ENCODE measurements at regions not wholly inside any gene's neighbourhood (a gene's known extent, or its start where the extent isn't known, plus 50 kb on each side); places are given as distances from the start of the nearest gene placed in this dataset.

- TF ChIP-seq BCLAF1 (IDR thresholded peaks at IDR 0.05) (no peak), FOSL1 (CRISPR knock-in tag; IDR thresholded peaks at IDR 0.05; ENCODE audit: borderline replicate concordance) (no peak)
These were observed 361.9 kb downstream of the MTRR start (continued) for GRCh38 chr5:8230868-8231267.

GRCh38 chr5:8233479-8233878 lies 364.5 kb downstream of the MTRR start:
- no TSS peak for BruUV-seq (replicated peaks)
- in situ Hi-C loops (cut with HindIII; ENCODE audit: extremely low pct_ligation_motif_present, low pct_unique_long_range_greater_than_20kb) (no loop called here), intact Hi-C loops (cut with micrococcal nuclease; ENCODE audit: unreplicated experiment) (no loop called here)
- Histone ChIP-seq H3K9ac (ENCODE audit: insufficient read depth, low read depth, low read length) (no peak overlapping the region), H3K27me3 (ENCODE audit: control insufficient read depth in 1 of 2, insufficient read depth in 2 of 2, low read length in 2 of 2) (no peaks in the 10 kb centered on the region), H3K27ac (ENCODE audit: extremely low read length, insufficient read depth, low read length) (no peak overlapping the region), H3K4me3 (replicated peaks in 1 of 3; ENCODE audit: insufficient read depth in 1 of 3, low read depth in 2 of 3, low read length in 3 of 3) (no peak overlapping the region), H3K36me3 (replicated peaks in 1 of 2; ENCODE audit: control insufficient read depth in 1 of 2, insufficient read depth in 2 of 2, low read length in 2 of 2) (no peaks in the 10 kb centered on the region), H3K4me2 (ENCODE audit: low read depth, low read length) (no peak overlapping the region), H3K79me2 (ENCODE audit: insufficient read depth, low read length) (no peaks in the 10 kb centered on the region), H4K20me1 (ENCODE audit: insufficient read depth, low read length) (no peaks in the 10 kb centered on the region), H3K9me3 (ENCODE audit: low read length) (no peaks in the 10 kb centered on the region; the same call in 1 of the 2 replicates), H2AFZ (ENCODE audit: low read length) (no peak overlapping the region), H3K4me1 (ENCODE audit: insufficient read depth, low read length) (no peaks in the 10 kb centered on the region)
- ChIA-PET CTCF (ENCODE audit: low intra/inter-chr PET ratio, low total read pairs) (no interaction called here), POLR2A (no interaction called here)
- TF ChIP-seq DMTF1 (CRISPR knock-in tag; IDR thresholded peaks at IDR 0.05) (no peak), RBAK (CRISPR knock-in tag; IDR thresholded peaks at IDR 0.05) (no peak), ZNF280B (CRISPR knock-in tag; IDR thresholded peaks at IDR 0.05; ENCODE audit: borderline replicate concordance) (no peak), ZNF234 (CRISPR knock-in tag; conservative IDR thresholded peaks at IDR 0.05) (no peak), ZFP41 (CRISPR knock-in tag; IDR thresholded peaks at IDR 0.05; ENCODE audit: borderline replicate concordance) (no peak), ZSCAN21 (CRISPR knock-in tag; IDR thresholded peaks at IDR 0.05; ENCODE audit: borderline replicate concordance) (no peak)
- ATAC-seq (no peak), DNase-seq (ENCODE audit: low spot score) (no peak), FAIRE-seq (no peak)
